Erythroblast (primary cell): ENCODE measurements at regions not wholly inside any gene's neighbourhood (a gene's known extent, or its start where the extent isn't known, plus 50 kb on each side); places are given as distances from the start of the nearest gene placed in this dataset.

Experiments
- GATA1 ChIP-seq: IDR thresholded peaks from 2 replicates; pipeline ENCODE4 v1.6.1; 2011; ENCODE audit warnings: low read depth, mild to moderate bottlenecking, control low read depth, low read length, moderate library complexity
- POLR2A ChIP-seq: IDR thresholded peaks from 2 replicates; pipeline ENCODE4 v1.6.1; 2011; ENCODE audit warnings: mild to moderate bottlenecking, low read length

DNA sequence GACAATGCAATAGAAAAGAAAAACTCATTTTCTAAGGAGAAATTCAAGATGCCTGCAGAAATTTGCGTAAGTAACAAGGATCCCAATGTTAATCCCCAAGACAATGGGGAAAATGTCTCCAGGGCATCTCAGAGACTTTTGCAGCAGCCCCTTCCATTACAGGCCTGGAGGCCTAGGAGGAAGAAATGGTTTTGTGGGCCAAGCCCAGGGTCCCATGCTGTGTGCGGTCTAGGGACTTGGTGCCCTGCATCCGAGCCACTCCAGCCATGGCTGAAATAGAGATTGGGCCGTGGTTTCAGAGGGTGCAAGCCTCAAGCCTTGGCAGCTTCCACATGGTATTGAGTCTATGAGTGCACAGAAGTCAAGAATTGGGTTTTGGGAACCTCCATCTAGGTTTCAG lies 103.9 kb upstream of the ACVR1 start:
- TF ChIP-seq POLR2A (no peak), GATA1 (no peak)
